Muscle of leg (tissue), 3 donors: ENCODE measurements at regions not wholly inside any gene's neighbourhood (a gene's known extent, or its start where the extent isn't known, plus 50 kb on each side); places are given as distances from the start of the nearest gene placed in this dataset.

Experiments used
- DNase-seq: peaks from one replicate; pipeline ENCODE4 v3.0.0; 2013
- H3K27ac ChIP-seq: one replicate; pipeline ENCODE4 v1.5.1; 2013; ENCODE audit warnings: mild to moderate bottlenecking, low read length, control low read depth
- H3K27me3 ChIP-seq: one replicate; pipeline ENCODE4 v1.6.1; 2013; ENCODE audit warnings: low read length; ENCODE audit not compliant: control insufficient read depth, insufficient read depth
- H3K36me3 ChIP-seq: one replicate; pipeline ENCODE4 v1.6.1; 2013; ENCODE audit warnings: low read length; ENCODE audit not compliant: control insufficient read depth, insufficient read depth
- H3K4me1 ChIP-seq: one replicate; pipeline ENCODE4 v1.6.1; 2013; ENCODE audit warnings: low read length; ENCODE audit not compliant: control insufficient read depth, insufficient read depth
- H3K4me3 ChIP-seq: one replicate; pipeline ENCODE4 v1.5.1; 2013; ENCODE audit warnings: low read length, control low read depth
- H3K9me3 ChIP-seq: replicated peaks from 2 replicates; pipeline ENCODE4 v1.6.1; 2013; ENCODE audit warnings: low read depth, low read length; ENCODE audit not compliant: control insufficient read depth
- WGBS: methylation state at CpG from one replicate; pipeline ENCODE4 v1.1.5; 2013; ENCODE audit warnings: missing lambda C conversion rate; ENCODE audit not compliant: insufficient coverage; 5-methylcytosine and 5-hydroxymethylcytosine counted together

DNA sequence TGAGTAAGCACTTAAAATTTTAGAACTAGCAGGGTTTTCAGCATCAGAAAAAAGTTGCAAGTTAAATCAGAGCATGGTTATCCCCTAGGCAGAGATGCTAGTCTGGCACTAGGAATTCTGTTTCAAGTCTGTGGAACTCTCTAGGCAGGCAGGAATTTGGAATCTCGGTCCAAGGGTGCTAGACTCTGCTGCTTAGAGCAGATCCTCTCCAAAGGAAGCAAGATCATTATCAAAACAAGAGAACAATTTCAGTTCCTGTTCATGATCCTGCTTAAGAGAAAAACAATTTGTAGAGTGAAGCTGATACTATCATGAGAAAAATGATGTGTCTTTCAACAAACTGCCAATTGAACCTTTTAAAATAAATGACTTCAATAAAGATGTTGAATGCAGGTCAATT is 420.7 kb downstream of the KIF4B start:
- Histone ChIP-seq H3K36me3 (no peaks in the 10 kb centered on the region), H3K4me1 (no peaks in the 10 kb centered on the region), H3K27me3 (no peaks in the 10 kb centered on the region), H3K4me3 (no peak overlapping the region), H3K9me3 (peaks cover 3% of the 10 kb centered on the region), H3K27ac (no peak overlapping the region)
- WGBS, result no CpG with 5 or more reads among the region's 1 CpG
- DNase-seq, result no peak

DNA sequence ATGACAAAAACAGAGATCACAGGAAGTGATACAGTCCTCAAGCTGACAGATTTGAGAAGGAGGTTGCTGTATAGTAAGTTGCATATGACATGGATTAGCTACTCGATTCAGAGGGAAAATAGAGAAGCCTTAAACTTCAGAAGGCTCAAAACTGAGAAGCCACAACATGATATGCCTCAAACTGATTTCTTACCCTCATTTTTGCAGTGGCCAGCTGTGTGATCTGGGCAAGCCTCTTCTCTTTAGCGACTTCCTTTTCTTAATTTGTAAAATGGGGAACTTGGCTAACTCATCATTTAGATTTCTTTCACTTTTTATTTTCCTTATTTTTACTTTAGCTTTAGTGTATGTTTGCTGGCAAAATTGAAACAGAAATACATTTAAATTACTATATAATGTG is 421.1 kb downstream of the KIF4B start:
- Histone ChIP-seq H3K9me3 (peaks cover 3% of the 10 kb centered on the region), H3K27ac (no peak overlapping the region), H3K4me3 (no peak overlapping the region), H3K36me3 (no peaks in the 10 kb centered on the region), H3K27me3 (no peaks in the 10 kb centered on the region), H3K4me1 (no peaks in the 10 kb centered on the region)
- DNase-seq, result peak; percentile 8
- no CpG with 5 or more reads among the region's 2 CpGs for WGBS

GRCh38 chr5:155441849-155442248 is 428.3 kb downstream of the KIF4B start:
- H3K4me1 ChIP-seq, result no peaks in the 10 kb centered on the region
- no peaks in the 10 kb centered on the region for H3K9me3 ChIP-seq
- H3K27me3 ChIP-seq, result no peaks in the 10 kb centered on the region
- no peaks in the 10 kb centered on the region for H3K36me3 ChIP-seq
- no peak overlapping the region for H3K27ac ChIP-seq
- DNase-seq, result no peak
- H3K4me3 ChIP-seq, result no peak overlapping the region

GRCh38 chr5:155451106-155451505 is 437.6 kb downstream of the KIF4B start:
- DNase-seq, result no peak
- no peak overlapping the region for H3K27ac ChIP-seq
- no peaks in the 10 kb centered on the region for H3K27me3 ChIP-seq
- no peaks in the 10 kb centered on the region for H3K4me1 ChIP-seq
- WGBS, result no CpG with 5 or more reads among the region's 2 CpGs
- H3K36me3 ChIP-seq, result no peaks in the 10 kb centered on the region
- no peaks in the 10 kb centered on the region for H3K9me3 ChIP-seq
- no peak overlapping the region for H3K4me3 ChIP-seq

- H3K27me3 ChIP-seq, result no peaks in the 10 kb centered on the region
These were observed 442.4 kb downstream of the KIF4B start for GRCh38 chr5:155455791-155456514.

GRCh38 chr5:155459889-155460500 is 446.4 kb downstream of the KIF4B start:
- Histone ChIP-seq H3K27me3 (no peaks in the 10 kb centered on the region), H3K9me3 (no peaks in the 10 kb centered on the region), H3K27ac (no peak overlapping the region), H3K36me3 (no peaks in the 10 kb centered on the region), H3K4me3 (no peak overlapping the region), H3K4me1 (no peaks in the 10 kb centered on the region)
- no peak for DNase-seq
- no CpG with 5 or more reads among the region's 1 CpG for WGBS

More at GRCh38 chr5:155455791-155456514, 442.4 kb downstream of the KIF4B start:
- no peaks in the 10 kb centered on the region for H3K36me3 ChIP-seq
- DNase-seq, result no peak
- H3K4me3 ChIP-seq, result no peak overlapping the region
- H3K9me3 ChIP-seq, result no peaks in the 10 kb centered on the region
- no peak overlapping the region for H3K27ac ChIP-seq
- WGBS, result 100% methylated on average over 1 of the region's 4 CpGs
- no peaks in the 10 kb centered on the region for H3K4me1 ChIP-seq

- no peaks in the 10 kb centered on the region for H3K36me3 ChIP-seq
- no peak overlapping the region for H3K4me3 ChIP-seq
- WGBS, result 71% methylated on average over 1 of the region's 2 CpGs
- no peak overlapping the region for H3K27ac ChIP-seq
- no peaks in the 10 kb centered on the region for H3K9me3 ChIP-seq
- DNase-seq, result no peak
- H3K4me1 ChIP-seq, result no peaks in the 10 kb centered on the region
- H3K27me3 ChIP-seq, result no peaks in the 10 kb centered on the region
These were observed 447.0 kb downstream of the KIF4B start for GRCh38 chr5:155460501-155460931.

- no peaks in the 10 kb centered on the region for H3K36me3 ChIP-seq
- WGBS, result 100% methylated on average over 1 of the region's 4 CpGs
- no peak overlapping the region for H3K27ac ChIP-seq
- no peak for DNase-seq
- H3K9me3 ChIP-seq, result no peaks in the 10 kb centered on the region
- H3K4me1 ChIP-seq, result no peaks in the 10 kb centered on the region
- H3K4me3 ChIP-seq, result no peak overlapping the region
- no peaks in the 10 kb centered on the region for H3K27me3 ChIP-seq
These were observed 447.7 kb downstream of the KIF4B start for GRCh38 chr5:155461304-155461703.

DNA sequence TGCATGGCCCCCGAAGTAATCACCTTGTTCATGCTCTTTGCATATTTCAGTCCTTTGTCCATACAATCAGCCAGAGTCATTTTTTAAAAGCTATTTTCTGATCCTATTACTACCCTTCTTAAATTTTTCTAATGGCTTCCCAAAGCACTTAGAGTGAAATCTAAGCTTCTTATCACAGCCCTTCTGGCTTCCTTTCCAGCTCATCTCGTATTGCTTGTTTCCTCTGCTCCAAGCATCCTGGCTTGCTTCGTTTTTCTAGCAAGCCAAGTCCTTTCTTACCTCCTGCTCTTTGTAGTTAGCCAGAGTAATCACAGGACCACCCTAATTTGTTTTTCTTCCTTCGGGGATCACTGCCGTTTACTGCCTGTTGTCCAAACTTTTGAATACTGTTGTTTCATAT is 453.3 kb downstream of the KIF4B start:
- H3K4me3 ChIP-seq, result no peak overlapping the region
- H3K4me1 ChIP-seq, result no peaks in the 10 kb centered on the region
- 47% methylated on average over 3 of the region's 5 CpGs for WGBS
- no peaks in the 10 kb centered on the region for H3K36me3 ChIP-seq
- H3K27me3 ChIP-seq, result no peaks in the 10 kb centered on the region
- H3K9me3 ChIP-seq, result no peaks in the 10 kb centered on the region
- H3K27ac ChIP-seq, result no peak overlapping the region
- DNase-seq, result no peak

- WGBS, result no CpG with 5 or more reads among the region's 3 CpGs
- H3K4me1 ChIP-seq, result no peaks in the 10 kb centered on the region
- no peaks in the 10 kb centered on the region for H3K36me3 ChIP-seq
- H3K4me3 ChIP-seq, result no peak overlapping the region
- H3K27me3 ChIP-seq, result no peaks in the 10 kb centered on the region
- no peak for DNase-seq
- H3K27ac ChIP-seq, result no peak overlapping the region
- H3K9me3 ChIP-seq, result no peaks in the 10 kb centered on the region
These were observed 457.5 kb downstream of the KIF4B start for GRCh38 chr5:155471027-155471426.
